HG03571 (cell line): ENCODE measurements at regions not wholly inside any gene's neighbourhood (a gene's known extent, or its start where the extent isn't known, plus 50 kb on each side); places are given as distances from the start of the nearest gene placed in this dataset.
"Not testable (repeated sequence)": the region's sequence is repeated elsewhere in the genome, so short reads cannot be mapped to it uniquely, and the experiment has no call there.

ENCODE experiments used
- ATAC-seq: cut with Tn5 transposase; IDR thresholded peaks from one replicate; pipeline ENCODE4 v1.9.1; 2021; ENCODE audit not compliant: unreplicated experiment

DNA sequence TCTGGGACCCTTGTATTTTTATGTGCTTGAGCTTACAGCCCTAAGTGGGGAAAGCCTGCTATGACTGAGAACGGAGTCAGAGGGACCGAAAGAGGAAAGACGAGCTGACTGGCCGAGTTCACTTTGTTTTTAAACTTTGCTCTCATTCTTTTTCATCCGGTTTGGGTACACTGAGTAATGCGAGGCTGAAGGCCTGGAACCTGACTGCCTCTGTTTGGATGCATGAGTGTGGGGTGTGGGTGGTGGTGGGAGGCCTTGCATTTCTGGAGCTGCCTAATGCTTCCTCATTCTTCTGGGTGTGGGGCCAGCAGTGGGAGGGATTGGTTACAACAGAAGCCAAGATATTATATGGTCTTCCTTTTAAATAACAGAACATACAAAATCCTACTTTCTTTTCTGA lies 155.5 kb downstream of the BUB3 start:
- no peak for ATAC-seq

DNA sequence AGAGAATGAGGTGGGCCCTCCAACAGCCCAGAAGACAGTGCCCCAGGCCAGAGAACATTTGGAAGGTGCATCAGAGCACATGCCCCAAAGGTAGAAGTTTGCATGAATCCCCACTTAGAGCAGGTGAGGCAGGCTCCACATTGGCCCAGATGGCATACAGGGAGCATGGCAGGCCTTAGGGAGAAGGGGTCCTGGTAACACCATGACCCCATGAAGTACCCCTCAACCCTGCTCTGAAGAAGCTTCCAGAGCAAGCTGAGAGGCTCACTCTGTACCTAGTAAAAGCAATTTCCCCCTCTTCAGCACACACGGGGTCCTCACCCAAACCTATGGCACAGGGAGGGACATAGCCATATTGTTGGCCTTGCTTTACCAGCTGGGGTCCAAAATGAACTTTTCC lies 162.6 kb downstream of the BUB3 start:
- ATAC-seq: no peak

DNA sequence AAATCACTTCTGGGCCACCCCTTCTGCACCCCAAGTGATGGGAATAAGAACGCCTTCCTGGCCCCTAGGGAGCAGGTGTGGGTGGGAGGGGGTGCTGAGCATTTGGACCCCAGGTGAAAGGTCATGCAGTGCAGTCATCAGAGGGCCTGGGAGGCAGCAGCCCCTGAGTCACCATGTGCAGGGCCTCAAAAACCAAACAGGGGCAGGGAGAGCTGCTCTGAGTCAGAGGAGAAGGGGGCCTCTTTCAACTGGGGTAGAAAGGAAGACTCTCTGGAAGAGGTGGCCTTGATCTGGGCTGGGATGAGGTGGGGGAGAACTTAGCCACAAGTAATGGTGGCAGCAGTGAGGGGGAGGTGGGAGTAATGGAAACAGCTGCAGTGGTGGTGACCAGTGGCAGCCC lies 164.3 kb downstream of the BUB3 start:
- ATAC-seq: no peak

DNA sequence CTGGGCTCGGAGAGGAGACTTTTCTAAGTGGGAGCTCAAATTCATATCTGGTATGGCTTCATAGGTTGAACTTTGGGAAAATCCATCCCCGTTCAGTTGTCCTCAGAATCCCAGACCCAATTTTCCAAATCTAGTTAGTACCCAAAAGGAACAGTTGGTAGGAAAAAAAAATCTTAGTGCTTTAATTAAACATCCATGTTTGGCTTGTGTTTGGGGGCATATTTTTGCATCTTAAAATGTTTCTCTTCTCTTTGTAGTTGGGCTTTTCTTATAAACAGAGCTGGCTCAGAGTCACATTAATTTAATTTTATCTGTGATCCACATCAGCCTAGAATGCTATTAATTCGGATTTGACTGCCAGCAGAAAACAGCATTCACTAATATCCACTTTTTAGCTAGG lies 165.9 kb downstream of the BUB3 start:
- no peak for ATAC-seq

DNA sequence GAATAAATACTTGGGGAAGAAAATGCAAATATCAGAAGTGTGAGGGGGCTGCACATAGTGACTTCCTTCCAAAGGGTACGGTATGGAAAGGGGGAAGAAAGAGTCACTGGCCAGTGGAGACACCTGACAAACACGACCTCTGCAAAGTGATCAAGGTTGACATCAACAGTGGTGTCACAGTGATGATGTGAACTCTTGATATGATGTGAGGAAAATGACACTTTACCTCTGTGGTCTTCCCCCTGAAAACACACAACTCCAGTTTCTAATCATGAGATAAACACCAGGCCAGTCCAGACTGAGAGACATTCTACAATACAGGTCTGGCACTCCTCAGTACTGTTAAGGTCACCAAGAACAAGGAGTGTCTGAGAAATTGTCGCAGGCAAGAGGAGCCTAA lies 169.7 kb downstream of the BUB3 start:
- no peak for ATAC-seq

DNA sequence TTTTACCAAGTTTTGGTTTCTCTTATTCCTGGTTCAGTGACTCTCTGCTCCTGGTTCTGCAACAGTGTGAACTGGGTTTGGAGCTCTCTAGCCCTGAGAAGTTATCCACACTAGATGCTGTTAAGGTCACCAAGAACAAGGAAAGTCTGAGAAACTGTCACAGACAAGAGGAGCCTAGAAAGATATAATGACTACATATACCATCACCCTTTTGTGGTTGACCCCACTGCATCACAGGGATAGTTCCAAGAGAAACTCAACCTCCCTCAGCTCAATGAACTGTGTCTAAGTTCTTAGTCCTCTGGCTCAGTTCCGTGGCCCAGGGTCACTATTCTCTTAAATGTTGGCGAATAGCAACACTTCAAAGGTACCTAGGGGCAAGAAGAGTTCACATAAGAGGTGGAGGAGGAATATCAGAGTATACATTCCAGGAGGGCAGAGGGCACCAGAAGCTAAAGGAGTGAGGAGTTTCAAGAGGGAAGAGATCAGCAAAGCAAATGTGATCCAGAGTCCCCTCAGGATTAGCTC lies 171.5 kb downstream of the BUB3 start:
- ATAC-seq: no peak

DNA sequence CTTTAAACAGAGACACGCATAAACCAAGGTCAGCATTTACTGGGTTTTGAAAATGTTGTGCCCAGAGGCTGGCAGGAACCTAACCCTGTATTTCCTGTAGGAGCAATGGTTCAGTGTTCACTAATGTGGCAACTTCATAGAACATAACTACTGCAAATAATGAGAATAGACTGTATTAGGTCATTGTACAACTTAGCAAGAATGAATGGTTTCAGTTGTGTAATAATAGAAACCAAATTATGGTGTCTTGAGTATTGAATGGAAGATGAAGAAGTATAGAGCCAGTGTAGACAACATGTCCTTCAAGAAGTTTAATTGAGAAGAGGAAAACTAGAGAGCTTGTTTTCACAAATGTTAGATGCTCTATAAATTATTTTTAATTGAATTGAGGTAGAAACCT lies 172.5 kb downstream of the BUB3 start:
- no peak for ATAC-seq

DNA sequence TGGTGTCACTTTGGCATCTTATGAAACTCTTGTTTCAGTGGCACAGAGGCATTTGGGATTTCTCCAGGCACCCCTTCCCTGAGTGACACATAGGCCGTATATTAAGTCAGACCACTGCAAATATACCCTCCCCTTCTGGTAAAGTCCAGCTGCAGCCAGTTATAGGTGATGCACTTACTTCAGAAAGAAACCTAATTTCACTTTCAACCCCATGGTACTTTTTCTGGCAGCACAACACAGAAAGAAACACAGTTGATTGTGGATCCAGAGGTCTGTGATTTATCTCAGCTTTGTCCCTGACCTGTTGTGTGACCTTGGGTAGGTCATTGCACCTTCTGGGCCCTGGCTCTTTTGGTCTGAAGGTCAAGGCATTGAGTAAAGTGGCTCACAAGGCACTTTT lies 173.2 kb downstream of the BUB3 start:
- no peak for ATAC-seq

DNA sequence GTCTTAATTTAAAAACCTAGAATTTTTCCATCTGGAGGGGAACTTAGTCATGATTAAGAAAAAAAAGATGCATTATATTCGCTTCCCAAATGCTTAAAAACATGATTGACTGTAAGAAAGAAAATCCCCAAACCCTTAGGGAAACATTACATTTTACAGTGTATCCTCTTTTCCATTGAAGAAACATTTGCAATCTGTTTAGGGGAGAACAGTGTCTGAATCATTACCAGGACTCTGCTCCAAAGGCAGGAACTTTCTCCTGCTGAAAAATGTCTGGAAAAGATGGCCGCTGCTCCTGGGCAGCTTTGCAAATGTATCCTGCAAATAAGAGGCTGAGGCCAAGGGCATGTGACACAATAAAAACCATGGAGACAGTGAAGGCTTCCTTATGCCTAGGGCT lies 173.7 kb downstream of the BUB3 start:
- ATAC-seq: no peak

DNA sequence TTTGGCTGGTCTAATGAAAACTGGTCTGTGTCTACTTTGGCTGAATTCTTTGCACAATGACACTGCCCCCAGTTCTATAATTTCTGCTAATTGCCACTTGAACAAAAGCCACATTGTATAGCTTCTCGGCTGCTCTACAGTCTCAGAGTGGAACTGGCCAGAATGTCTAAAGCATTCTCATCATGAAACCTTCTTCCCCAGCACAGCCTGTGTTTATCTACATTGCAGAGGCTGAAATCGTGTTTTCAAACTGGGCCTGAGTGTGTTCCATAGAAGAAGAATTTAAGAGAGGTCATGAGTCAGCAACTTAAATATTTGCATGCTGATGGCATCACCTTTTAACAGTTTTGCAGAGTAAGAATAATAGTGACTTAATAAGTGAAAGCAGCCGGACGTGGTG lies 177.2 kb downstream of the BUB3 start:
- no peak for ATAC-seq

DNA sequence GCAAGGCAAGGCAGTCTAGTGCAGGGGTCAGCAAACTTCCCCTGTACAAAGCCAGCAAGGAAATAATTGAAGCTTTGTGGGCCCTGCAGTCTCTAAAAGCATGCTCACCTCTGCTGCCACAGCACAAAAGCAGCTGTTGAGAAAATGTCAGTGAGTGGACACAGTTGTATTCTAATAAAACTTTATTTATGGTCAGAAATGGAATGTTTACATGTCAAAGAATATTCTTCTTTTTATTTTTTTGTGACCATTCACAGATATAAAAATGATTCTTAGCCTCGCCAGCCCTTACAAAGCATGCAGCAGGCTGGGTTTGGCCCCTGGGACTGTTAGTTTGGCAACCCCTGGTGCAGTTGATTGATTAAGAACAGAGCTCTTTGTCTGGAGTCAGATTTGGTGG lies 192.4 kb downstream of the BUB3 start:
- no peak for ATAC-seq

DNA sequence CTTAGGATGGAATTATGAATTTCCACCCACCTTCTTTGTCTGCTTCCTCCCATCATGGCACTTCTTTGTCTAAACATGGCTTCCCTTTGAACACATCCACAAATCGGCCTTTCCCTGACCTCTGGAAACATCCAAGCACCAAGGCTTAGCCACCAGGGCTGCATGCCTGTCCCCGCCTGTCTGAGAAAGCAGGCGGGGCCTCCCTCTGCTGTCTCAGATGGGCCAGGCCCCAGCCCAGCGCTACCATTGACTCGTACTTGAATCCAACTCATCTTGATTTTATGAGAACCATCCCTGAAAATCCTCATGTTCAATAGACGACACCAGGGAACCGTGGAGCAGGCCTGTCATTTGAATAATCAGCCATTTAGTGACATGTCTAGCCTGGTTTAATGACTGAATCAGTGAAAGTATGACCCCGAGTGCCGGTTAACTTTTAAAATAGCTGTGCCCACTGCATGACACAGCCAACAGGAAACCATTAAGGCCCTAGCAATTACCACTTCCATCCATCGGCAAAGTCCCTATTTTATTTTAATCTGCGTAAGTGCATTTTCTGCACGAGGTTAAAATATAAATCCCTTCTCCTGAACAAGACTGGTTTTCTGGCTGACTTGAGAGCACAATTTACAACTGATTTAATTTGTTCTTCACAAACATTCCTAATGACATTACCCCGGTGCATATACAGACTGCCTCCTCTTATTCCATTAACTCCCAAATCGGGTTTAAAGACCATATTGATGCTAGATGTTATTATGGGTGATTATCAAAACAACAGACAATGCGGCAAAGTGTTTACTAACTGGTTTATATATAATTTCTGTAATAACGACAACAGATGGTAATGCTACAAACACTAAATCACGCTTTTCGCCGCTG lies 194.7 kb downstream of the BUB3 start:
- ATAC-seq: no peak

DNA sequence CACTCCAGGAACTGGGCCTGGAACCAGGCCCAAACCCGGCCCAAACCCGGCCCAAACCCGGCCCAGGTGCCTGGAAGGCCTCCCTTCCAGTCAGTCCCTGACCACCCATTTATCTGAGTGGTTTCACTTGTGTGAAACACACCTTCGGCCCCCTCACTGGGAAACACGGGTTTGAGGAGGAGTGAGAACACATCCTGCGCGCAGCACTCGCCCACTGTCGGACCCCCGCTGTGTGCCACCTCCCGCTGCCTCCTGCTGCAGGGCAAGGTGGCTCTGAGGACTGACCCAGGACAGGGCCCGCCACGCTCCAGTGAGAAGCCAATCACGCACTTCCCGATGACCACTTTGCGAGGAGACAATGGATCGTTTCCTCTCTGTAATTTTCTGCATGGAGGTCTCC lies 197.5 kb downstream of the BUB3 start:
- no peak for ATAC-seq

DNA sequence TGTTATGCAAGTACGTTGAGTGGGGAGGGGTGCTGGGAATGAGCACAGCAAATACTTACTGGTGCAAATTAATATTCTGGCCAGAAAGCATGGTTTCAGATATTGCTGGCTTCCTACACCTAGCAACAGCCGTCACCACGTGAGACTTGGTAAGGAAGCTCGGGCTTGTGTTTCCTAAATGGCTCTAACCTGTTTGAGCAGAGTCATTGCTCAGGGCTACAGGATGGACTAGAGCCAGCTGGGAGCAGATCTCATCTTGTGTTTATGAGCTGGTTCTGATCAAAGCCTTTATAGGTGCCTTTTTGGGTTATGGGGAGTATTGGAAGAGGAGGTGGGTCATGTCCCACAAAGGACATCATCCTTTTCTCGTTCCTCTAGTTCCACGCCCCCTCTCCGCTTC lies 200.3 kb downstream of the BUB3 start:
- no peak for ATAC-seq

DNA sequence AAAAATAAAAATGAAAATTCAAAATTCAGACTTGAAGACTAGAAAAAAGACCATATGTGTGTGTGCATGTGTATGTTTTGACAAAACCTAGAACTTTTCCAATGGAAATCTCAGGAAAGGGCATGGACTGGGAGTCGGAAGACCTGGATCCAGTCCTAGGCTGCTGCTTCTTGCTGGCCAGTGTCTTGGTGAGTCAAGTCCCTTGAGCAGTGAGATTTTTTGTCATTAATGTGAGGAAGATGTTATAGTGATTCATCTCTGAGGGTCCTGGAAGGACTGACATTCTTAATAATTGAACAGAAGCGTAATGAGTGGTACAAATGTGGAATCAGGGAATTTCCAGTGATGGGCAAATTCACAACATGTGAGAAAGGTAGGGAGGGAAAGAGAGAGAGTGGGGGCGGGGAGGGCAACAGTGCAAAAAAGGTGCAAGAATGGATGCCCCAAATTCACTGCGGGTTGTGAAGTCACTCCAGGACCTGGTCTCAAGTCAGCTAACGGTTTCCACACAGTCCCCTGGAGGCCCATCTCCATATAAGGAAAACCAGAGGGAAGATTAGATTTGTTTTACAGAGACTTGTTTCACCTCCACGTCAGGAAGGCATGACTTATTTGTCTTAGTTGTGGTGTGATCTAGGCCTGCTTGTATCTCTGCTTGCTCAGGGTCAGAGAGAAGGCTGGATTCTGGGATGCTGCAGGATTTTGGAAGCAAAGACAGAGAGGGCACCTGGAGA lies 201.7 kb downstream of the BUB3 start:
- ATAC-seq: no peak

DNA sequence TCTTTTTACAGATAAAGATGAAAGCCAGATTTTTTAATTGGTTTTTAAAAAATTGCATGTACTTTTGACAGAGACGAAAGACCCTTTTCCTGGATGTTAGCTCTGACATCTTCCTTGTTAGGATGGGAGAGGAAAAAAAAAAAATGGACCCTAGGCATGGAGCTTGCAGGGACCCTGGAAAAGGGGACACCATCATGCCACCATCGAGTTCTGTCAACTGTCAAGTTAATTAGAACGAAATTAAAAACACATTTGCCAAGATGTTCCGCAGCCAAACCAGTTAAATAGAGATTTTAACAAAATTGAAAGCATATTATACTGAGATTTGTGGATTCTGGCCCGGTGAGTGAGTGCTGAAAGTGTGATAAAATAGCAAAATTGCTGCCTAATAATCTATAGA lies 202.6 kb downstream of the BUB3 start:
- ATAC-seq: no peak

DNA sequence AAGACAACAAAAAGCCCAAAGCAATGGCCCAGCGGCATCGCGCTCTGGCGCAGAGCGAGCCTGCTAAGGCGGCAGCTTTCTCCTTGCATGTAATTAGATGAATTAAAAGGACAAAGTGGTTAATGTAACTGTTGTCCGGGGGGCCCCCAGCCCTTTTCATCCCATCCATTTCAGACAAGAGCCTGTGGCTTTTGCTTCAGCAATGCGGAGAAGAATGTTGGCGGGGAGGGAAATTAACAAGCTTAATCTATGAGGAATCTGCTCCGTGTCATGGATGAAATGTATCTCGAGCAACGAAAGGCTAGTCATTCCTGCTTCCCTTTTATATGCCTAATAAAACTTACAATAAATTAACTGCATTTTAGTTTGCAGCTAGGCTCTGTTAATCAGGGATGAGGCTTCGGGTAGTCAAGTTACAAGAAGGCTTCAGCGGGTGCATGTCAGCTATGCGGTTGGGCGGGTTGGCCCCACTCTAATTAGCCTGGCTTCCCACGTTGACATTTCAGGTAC lies 203.3 kb downstream of the BUB3 start:
- no peak for ATAC-seq

DNA sequence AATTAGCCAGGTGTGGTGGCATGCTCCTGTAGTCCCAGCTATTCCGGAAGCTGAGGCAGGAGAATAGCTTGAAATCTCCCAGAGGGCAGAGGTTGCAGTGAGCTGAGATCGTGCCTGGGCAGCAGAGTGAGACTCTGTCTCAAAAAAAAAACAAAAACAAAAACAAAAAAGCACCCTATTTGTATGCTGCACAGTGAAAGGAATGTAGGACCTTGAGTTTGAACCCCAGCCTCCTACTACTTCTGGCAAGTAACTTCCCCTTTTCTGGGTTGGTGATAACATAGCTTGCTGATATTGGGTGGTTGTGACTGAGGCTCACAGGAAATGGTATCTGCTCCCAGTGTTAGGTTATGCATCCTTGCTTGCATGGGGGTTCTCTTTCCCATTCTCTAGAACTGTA lies 205.3 kb downstream of the BUB3 start:
- no peak for ATAC-seq

DNA sequence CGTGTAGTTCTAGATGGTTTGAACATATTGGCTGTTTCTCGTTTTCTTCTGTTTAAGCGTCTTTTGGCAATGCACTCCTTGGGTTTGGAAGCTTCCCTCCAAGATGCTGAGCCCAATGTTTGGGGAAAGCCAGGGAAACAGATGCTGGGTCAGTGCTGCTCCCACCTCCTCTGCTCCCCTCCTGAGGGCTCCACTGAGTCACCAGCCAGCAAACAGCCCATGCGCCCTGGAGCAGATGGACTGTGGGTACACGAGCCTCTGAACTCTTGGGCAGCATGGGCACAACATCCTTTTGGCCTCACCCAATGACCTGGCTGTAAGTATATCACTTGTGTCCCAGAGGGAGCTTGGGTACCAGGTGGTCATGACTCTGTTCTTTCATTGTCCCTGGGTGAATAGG lies 207.6 kb downstream of the BUB3 start:
- ATAC-seq: no peak

DNA sequence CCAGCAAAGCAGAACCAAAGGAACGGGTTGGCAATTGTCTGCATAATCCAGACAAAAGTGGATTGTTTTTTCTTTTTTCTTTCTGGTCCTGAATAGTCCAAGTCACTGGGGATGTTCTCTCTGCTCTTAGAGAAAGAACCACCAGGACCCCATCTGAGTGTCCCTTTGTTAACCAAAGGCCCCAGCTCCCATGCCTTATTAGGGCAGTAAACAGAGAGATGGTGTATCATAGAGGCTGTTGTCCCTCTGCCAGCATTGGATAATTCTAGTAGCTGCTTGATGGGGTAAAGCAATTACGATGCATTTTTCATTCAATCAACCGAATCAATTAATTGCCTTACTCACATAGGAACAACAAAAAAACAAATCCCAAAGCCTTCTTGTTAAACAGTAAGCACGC lies 213.0 kb downstream of the BUB3 start:
- ATAC-seq: no peak

DNA sequence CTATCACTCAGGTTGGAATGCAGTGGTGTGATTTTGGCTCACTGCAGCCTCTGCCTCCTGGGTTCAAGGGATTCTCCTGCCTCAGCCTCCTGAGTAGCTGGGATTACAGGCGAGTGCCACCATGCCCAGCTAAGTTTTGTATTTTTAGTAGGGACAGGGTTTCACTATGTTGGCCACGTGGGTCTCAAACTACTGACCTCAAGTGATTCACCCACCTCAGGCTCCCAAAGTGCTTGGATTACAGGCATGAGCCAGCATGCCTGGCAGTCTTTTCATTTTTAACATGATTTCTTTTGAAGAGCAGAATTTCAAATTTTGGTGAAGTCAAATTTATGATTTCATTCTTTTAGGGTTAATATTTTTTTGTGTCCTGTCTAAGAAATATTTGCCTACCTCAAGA lies 217.4 kb downstream of the BUB3 start:
- not testable (repeated sequence) for ATAC-seq

DNA sequence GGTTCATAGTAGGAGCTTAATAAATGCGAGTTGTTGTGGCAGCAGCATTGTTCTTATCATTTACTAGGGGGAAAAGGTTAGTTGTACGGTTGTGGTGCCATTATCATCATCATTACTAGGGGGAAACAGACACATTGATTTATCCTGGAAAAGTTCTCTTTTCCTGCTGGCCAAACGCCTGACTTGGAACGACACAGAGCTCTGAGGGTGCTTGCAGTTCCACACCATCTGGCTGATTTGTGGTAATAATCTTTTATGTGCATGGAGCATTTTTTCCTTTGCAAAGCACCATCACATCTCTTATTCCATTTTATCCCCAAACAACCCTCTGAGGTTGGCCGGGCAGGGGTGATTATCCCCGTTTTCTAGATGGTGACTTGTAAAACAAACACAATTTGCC lies 219.4 kb downstream of the BUB3 start:
- no peak for ATAC-seq
